ENCODE measurements at regions not wholly inside any gene's neighbourhood (a gene's known extent, or its start where the extent isn't known, plus 50 kb on each side); places are given as distances from the start of the nearest gene placed in this dataset.
"Not testable (repeated sequence)": the region's sequence is repeated elsewhere in the genome, so short reads cannot be mapped to it uniquely, and the experiment has no call there.

GRCh38 chr13:39836038-39836437 is 180.6 kb downstream of the COG6 start:
- H3K4me1 Mint-ChIP-seq (ENCODE audit: low read depth, unreplicated experiment) = no peaks in the 10 kb centered on the region
- no TSS peak for BruUV-seq (replicated peaks)
- H3K36me3 Mint-ChIP-seq (ENCODE audit: insufficient read depth, unreplicated experiment) = no peaks in the 10 kb centered on the region
- H3K27ac Mint-ChIP-seq (ENCODE audit: unreplicated experiment) = no peak overlapping the region
- peak; percentile 5 for DNase-seq
- intact Hi-C loops (cut with micrococcal nuclease; ENCODE audit: unreplicated experiment) = no loop called here
- H3K9me3 Mint-ChIP-seq (ENCODE audit: low read depth, unreplicated experiment) = no peaks in the 10 kb centered on the region
- CTCF ChIA-PET = no interaction called here
- TF ChIP-seq CTCF (IDR thresholded peaks at IDR 0.05; ENCODE audit: unreplicated experiment) = no peak
- no peaks in the 10 kb centered on the region for H3K27me3 Mint-ChIP-seq (ENCODE audit: unreplicated experiment)
- H3K4me3 Mint-ChIP-seq (ENCODE audit: low read depth, unreplicated experiment) = no peak overlapping the region

- H3K4me3 Mint-ChIP-seq (ENCODE audit: low read depth, unreplicated experiment); CTCF ChIA-PET; intact Hi-C loops (cut with micrococcal nuclease; ENCODE audit: unreplicated experiment): not testable (repeated sequence)
Observed at GRCh38 chr13:39837866-39838265, 182.4 kb downstream of the COG6 start.

GRCh38 chr13:39840201-39840600 is 184.7 kb downstream of the COG6 start:
- Mint-ChIP-seq H3K4me3 (ENCODE audit: low read depth, unreplicated experiment) (no peak overlapping the region), H3K4me1 (ENCODE audit: low read depth, unreplicated experiment) (no peaks in the 10 kb centered on the region), H3K27ac (ENCODE audit: unreplicated experiment) (no peak overlapping the region), H3K36me3 (ENCODE audit: insufficient read depth, unreplicated experiment) (no peaks in the 10 kb centered on the region), H3K9me3 (ENCODE audit: low read depth, unreplicated experiment) (no peaks in the 10 kb centered on the region), H3K27me3 (ENCODE audit: unreplicated experiment) (no peaks in the 10 kb centered on the region)
- no peak for TF ChIP-seq CTCF (IDR thresholded peaks at IDR 0.05; ENCODE audit: unreplicated experiment)
- BruUV-seq (replicated peaks) = no TSS peak
- DNase-seq = no peak
- intact Hi-C loops (cut with micrococcal nuclease; ENCODE audit: unreplicated experiment) = no loop called here
- CTCF ChIA-PET = interaction anchor here (0.6 kb wide), 1 partner anchor 125 kb away, joined by 5 read pairs; no protein-coding TSS in a partner anchor

More at GRCh38 chr13:39837866-39838265, 182.4 kb downstream of the COG6 start:
- H3K27ac Mint-ChIP-seq (ENCODE audit: unreplicated experiment); H3K4me1 Mint-ChIP-seq (ENCODE audit: low read depth, unreplicated experiment); BruUV-seq (replicated peaks); H3K9me3 Mint-ChIP-seq (ENCODE audit: low read depth, unreplicated experiment); H3K36me3 Mint-ChIP-seq (ENCODE audit: insufficient read depth, unreplicated experiment); H3K27me3 Mint-ChIP-seq (ENCODE audit: unreplicated experiment); DNase-seq: not testable (repeated sequence)

GRCh38 chr13:39847336-39847735 is 191.9 kb downstream of the COG6 start:
- BruUV-seq (replicated peaks) = no TSS peak
- CTCF ChIA-PET = no interaction called here
- intact Hi-C loops (cut with micrococcal nuclease; ENCODE audit: unreplicated experiment) = no loop called here
- H3K27ac Mint-ChIP-seq (ENCODE audit: unreplicated experiment) = no peak overlapping the region
- no peak overlapping the region for H3K4me3 Mint-ChIP-seq (ENCODE audit: low read depth, unreplicated experiment)
- no peaks in the 10 kb centered on the region for H3K4me1 Mint-ChIP-seq (ENCODE audit: low read depth, unreplicated experiment)
- TF ChIP-seq CTCF (IDR thresholded peaks at IDR 0.05; ENCODE audit: unreplicated experiment) = no peak
- H3K27me3 Mint-ChIP-seq (ENCODE audit: unreplicated experiment) = no peaks in the 10 kb centered on the region
- H3K36me3 Mint-ChIP-seq (ENCODE audit: insufficient read depth, unreplicated experiment) = no peaks in the 10 kb centered on the region
- DNase-seq = no peak
- peaks cover 3% of the 10 kb centered on the region for H3K9me3 Mint-ChIP-seq (ENCODE audit: low read depth, unreplicated experiment)

- CTCF ChIA-PET = no interaction called here
- BruUV-seq (replicated peaks) = no TSS peak
- Mint-ChIP-seq H3K36me3 (ENCODE audit: insufficient read depth, unreplicated experiment) (no peaks in the 10 kb centered on the region), H3K9me3 (ENCODE audit: low read depth, unreplicated experiment) (peaks cover 7% of the 10 kb centered on the region), H3K27me3 (ENCODE audit: unreplicated experiment) (no peaks in the 10 kb centered on the region), H3K27ac (ENCODE audit: unreplicated experiment) (no peak overlapping the region), H3K4me3 (ENCODE audit: low read depth, unreplicated experiment) (no peak overlapping the region), H3K4me1 (ENCODE audit: low read depth, unreplicated experiment) (no peaks in the 10 kb centered on the region)
- no peak for DNase-seq
- intact Hi-C loops (cut with micrococcal nuclease; ENCODE audit: unreplicated experiment) = no loop called here
- no peak for TF ChIP-seq CTCF (IDR thresholded peaks at IDR 0.05; ENCODE audit: unreplicated experiment)
Observed at GRCh38 chr13:39855236-39855635, 199.8 kb downstream of the COG6 start.

Data from Calu3 (cell line).